GM23338 (cell line): ENCODE measurements at regions not wholly inside any gene's neighbourhood (a gene's known extent, or its start where the extent isn't known, plus 50 kb on each side); places are given as distances from the start of the nearest gene placed in this dataset.

Experiments
- ATAC-seq: fragments of 200-7000 bp; cut with Tn5 transposase; 3 replicates; pipeline ENCODE4 v1.9.1; 2020
- DNase-seq: peaks from one replicate; pipeline ENCODE4 v3.0.0-alpha.2; 2015; ENCODE audit warnings: low spot score
- H2AFZ ChIP-seq: fragments of 200-600 bp; sonication (generic); 2 replicates; pipeline ENCODE4 v1.8.0; 2016; ENCODE audit warnings: antibody characterized with exemption, mild to moderate bottlenecking, moderate library complexity
- H3F3A ChIP-seq: fragments of 200-600 bp; sonication (generic); replicated peaks from 2 replicates; pipeline ENCODE4 v1.8.0; 2017; ENCODE audit warnings: antibody characterized with exemption, mixed run types, low read depth
- H3K27ac ChIP-seq: fragments of 200-600 bp; sonication (generic); 2 replicates; pipeline ENCODE4 v1.6.1; 2016; ENCODE audit warnings: low read depth
- H3K27me3 ChIP-seq: fragments of 200-600 bp; sonication (generic); 2 replicates; pipeline ENCODE4 v1.8.0; 2016; ENCODE audit warnings: mild to moderate bottlenecking, mixed run types, moderate library complexity; ENCODE audit not compliant: insufficient read depth
- H3K36me3 ChIP-seq: fragments of 200-600 bp; sonication (generic); 2 replicates; pipeline ENCODE4 v1.8.0; 2016; ENCODE audit warnings: mild to moderate bottlenecking; ENCODE audit not compliant: insufficient read depth
- H3K4me1 ChIP-seq: fragments of 200-600 bp; sonication (generic); 2 replicates; pipeline ENCODE4 v1.8.0; 2016; ENCODE audit warnings: mild to moderate bottlenecking, moderate library complexity; ENCODE audit not compliant: insufficient read depth
- H3K4me2 ChIP-seq: fragments of 200-600 bp; sonication (generic); 2 replicates; pipeline ENCODE4 v1.7.1; 2017; ENCODE audit warnings: mixed run types
- H3K4me3 ChIP-seq: fragments of 200-600 bp; sonication (generic); 2 replicates; pipeline ENCODE4 v1.6.1; 2016; ENCODE audit warnings: mixed run types
- H3K79me2 ChIP-seq: fragments of 200-600 bp; sonication (generic); replicated peaks from 2 replicates; pipeline ENCODE4 v1.8.0; 2017; ENCODE audit warnings: mild to moderate bottlenecking; ENCODE audit not compliant: insufficient read depth
- H3K9me2 ChIP-seq: fragments of 200-600 bp; sonication (generic); 2 replicates; pipeline ENCODE4 v1.8.0; 2017; ENCODE audit not compliant: insufficient read depth
- H4K20me1 ChIP-seq: fragments of 200-600 bp; sonication (generic); replicated peaks from 2 replicates; pipeline ENCODE4 v1.8.0; 2017; ENCODE audit warnings: mild to moderate bottlenecking; ENCODE audit not compliant: insufficient read depth
- H3K27ac Mint-ChIP-seq: 2 replicates; pipeline ENCODE4 v1.8.0; 2020; ENCODE audit warnings: inconsistent platforms, mild to moderate bottlenecking, moderate library complexity, mixed read lengths
- H3K27me3 Mint-ChIP-seq: 3 replicates; pipeline ENCODE4 v1.8.0; 2022; ENCODE audit warnings: low read depth, mild to moderate bottlenecking, moderate library complexity, mixed read lengths, inconsistent platforms; ENCODE audit not compliant: insufficient read depth, poor library complexity
- H3K36me3 Mint-ChIP-seq: 3 replicates; pipeline ENCODE4 v1.8.0; 2021; ENCODE audit warnings: low read depth, mild to moderate bottlenecking, inconsistent platforms, moderate library complexity, mixed read lengths
- H3K4me1 Mint-ChIP-seq: 3 replicates; pipeline ENCODE4 v1.8.0; 2020; ENCODE audit warnings: mild to moderate bottlenecking, inconsistent platforms, mixed read lengths
- H3K4me3 Mint-ChIP-seq: 3 replicates; pipeline ENCODE4 v1.8.0; 2021; ENCODE audit warnings: moderate library complexity, mild to moderate bottlenecking, inconsistent platforms, mixed read lengths
- H3K9me3 Mint-ChIP-seq: 3 replicates; pipeline ENCODE4 v1.8.0; 2020; ENCODE audit warnings: moderate library complexity, mild to moderate bottlenecking, inconsistent platforms, mixed read lengths
- CREB1 ChIP-seq: fragments of 250-450 bp; sonication (Bioruptor Pico); IDR thresholded peaks from 2 replicates; pipeline ENCODE4 v1.5.0; 2020; ENCODE audit warnings: low read depth, mild to moderate bottlenecking, moderate library complexity
- EZH2 ChIP-seq: fragments of 200-600 bp; sonication (generic); IDR thresholded peaks from one replicate; pipeline ENCODE4 v1.8.0; 2017; ENCODE audit warnings: antibody characterized with exemption, mild to moderate bottlenecking, low read depth; ENCODE audit not compliant: unreplicated experiment
- EZH2phosphoT487 ChIP-seq: fragments of 200-600 bp; sonication (generic); IDR thresholded peaks from one replicate; pipeline ENCODE4 v1.8.1; 2018; ENCODE audit warnings: antibody characterized with exemption; ENCODE audit not compliant: unreplicated experiment
- JUNB ChIP-seq: IDR thresholded peaks from one replicate; pipeline ENCODE4 v1.6.1; 2016; ENCODE audit warnings: antibody characterized with exemption; ENCODE audit not compliant: unreplicated experiment
- NANOG ChIP-seq: IDR thresholded peaks from 2 replicates; pipeline ENCODE4 v1.6.1; 2016; ENCODE audit warnings: antibody characterized with exemption, borderline replicate concordance
- POLR2AphosphoS5 ChIP-seq: IDR thresholded peaks from 2 replicates; pipeline ENCODE4 v1.6.1; 2016; ENCODE audit warnings: antibody characterized with exemption, low read depth
- STAT1 ChIP-seq: IDR thresholded peaks from one replicate; pipeline ENCODE4 v1.6.1; 2016; ENCODE audit warnings: antibody characterized with exemption; ENCODE audit not compliant: unreplicated experiment
- ZNF114 ChIP-seq: fragments of 250-450 bp; sonication (Bioruptor Pico); IDR thresholded peaks from 2 replicates; pipeline ENCODE4 v1.5.0; 2020; ENCODE audit warnings: mild to moderate bottlenecking, moderate library complexity
- ZNF331 ChIP-seq: fragments of 250-450 bp; sonication (Bioruptor Pico); IDR thresholded peaks from 2 replicates; pipeline ENCODE4 v1.5.0; 2020; ENCODE audit warnings: low read depth, mild to moderate bottlenecking, moderate library complexity
- TF ChIP-seq, protein P1 (sequence below), 2 experiments: fragments of 200-600 bp in 1 of 2; sonication (generic) in 1 of 2; conservative IDR thresholded peaks; 2 replicates each; pipeline versions ENCODE4 v1.5.1 to v1.6.1; 2016 to 2017; ENCODE audit warnings: antibody characterized with exemption in 2 of 2, low read depth in 2 of 2, mild to moderate bottlenecking in 2 of 2, moderate library complexity in 1 of 2
- TF ChIP-seq, protein P2 (sequence below): IDR thresholded peaks from 2 replicates; pipeline ENCODE4 v1.6.1; 2016; ENCODE audit warnings: antibody characterized with exemption
- TF ChIP-seq, protein P3 (sequence below): fragments of 250-450 bp; sonication (Bioruptor Pico); IDR thresholded peaks from 2 replicates; pipeline ENCODE4 v1.5.0; 2020; ENCODE audit warnings: mild to moderate bottlenecking, moderate library complexity
- TF ChIP-seq, protein P4 (sequence below): IDR thresholded peaks from one replicate; pipeline ENCODE4 v1.6.1; 2018; ENCODE audit warnings: antibody characterized with exemption; ENCODE audit not compliant: unreplicated experiment

DNA sequence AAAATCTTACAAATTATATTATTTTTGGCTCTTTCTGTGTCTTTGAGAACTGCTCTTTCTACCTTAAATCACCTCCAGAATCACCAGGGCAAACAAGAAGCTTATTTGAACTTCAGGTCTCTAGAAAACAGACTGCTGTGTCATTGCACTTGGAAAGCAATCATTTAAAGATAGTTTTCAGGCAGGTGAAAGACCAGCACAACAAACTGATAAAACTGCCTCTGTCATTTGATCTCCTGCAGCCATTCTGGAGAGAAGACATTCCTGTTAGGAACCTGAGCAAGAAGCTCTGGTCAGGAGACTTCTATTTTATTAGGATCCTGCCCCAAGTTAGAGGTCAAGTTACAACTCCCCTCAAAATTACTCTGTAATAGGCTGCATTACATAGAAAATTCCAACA is 50.7 kb upstream of the AP4E1 start:
- H3K27me3 Mint-ChIP-seq = no peaks in the 10 kb centered on the region

More for the DNA sequence above, 50.7 kb upstream of the AP4E1 start:
- TF ChIP-seq CREB1 (CRISPR knock-in tag) (no peak), STAT1 (no peak), POLR2AphosphoS5 (no peak), NANOG (no peak), EZH2phosphoT487 (no peak), ZNF114 (CRISPR knock-in tag) (no peak), JUNB (no peak), EZH2 (no peak), ZNF331 (no peak)
- TF ChIP-seq, protein P1, sequence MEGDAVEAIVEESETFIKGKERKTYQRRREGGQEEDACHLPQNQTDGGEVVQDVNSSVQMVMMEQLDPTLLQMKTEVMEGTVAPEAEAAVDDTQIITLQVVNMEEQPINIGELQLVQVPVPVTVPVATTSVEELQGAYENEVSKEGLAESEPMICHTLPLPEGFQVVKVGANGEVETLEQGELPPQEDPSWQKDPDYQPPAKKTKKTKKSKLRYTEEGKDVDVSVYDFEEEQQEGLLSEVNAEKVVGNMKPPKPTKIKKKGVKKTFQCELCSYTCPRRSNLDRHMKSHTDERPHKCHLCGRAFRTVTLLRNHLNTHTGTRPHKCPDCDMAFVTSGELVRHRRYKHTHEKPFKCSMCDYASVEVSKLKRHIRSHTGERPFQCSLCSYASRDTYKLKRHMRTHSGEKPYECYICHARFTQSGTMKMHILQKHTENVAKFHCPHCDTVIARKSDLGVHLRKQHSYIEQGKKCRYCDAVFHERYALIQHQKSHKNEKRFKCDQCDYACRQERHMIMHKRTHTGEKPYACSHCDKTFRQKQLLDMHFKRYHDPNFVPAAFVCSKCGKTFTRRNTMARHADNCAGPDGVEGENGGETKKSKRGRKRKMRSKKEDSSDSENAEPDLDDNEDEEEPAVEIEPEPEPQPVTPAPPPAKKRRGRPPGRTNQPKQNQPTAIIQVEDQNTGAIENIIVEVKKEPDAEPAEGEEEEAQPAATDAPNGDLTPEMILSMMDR (conservative IDR thresholded peaks at IDR 0.05; ENCODE audit: low read depth in 2 of 2) = no peak
- TF ChIP-seq, protein P2, sequence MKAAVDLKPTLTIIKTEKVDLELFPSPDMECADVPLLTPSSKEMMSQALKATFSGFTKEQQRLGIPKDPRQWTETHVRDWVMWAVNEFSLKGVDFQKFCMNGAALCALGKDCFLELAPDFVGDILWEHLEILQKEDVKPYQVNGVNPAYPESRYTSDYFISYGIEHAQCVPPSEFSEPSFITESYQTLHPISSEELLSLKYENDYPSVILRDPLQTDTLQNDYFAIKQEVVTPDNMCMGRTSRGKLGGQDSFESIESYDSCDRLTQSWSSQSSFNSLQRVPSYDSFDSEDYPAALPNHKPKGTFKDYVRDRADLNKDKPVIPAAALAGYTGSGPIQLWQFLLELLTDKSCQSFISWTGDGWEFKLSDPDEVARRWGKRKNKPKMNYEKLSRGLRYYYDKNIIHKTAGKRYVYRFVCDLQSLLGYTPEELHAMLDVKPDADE = no peak
- TF ChIP-seq, protein P3, sequence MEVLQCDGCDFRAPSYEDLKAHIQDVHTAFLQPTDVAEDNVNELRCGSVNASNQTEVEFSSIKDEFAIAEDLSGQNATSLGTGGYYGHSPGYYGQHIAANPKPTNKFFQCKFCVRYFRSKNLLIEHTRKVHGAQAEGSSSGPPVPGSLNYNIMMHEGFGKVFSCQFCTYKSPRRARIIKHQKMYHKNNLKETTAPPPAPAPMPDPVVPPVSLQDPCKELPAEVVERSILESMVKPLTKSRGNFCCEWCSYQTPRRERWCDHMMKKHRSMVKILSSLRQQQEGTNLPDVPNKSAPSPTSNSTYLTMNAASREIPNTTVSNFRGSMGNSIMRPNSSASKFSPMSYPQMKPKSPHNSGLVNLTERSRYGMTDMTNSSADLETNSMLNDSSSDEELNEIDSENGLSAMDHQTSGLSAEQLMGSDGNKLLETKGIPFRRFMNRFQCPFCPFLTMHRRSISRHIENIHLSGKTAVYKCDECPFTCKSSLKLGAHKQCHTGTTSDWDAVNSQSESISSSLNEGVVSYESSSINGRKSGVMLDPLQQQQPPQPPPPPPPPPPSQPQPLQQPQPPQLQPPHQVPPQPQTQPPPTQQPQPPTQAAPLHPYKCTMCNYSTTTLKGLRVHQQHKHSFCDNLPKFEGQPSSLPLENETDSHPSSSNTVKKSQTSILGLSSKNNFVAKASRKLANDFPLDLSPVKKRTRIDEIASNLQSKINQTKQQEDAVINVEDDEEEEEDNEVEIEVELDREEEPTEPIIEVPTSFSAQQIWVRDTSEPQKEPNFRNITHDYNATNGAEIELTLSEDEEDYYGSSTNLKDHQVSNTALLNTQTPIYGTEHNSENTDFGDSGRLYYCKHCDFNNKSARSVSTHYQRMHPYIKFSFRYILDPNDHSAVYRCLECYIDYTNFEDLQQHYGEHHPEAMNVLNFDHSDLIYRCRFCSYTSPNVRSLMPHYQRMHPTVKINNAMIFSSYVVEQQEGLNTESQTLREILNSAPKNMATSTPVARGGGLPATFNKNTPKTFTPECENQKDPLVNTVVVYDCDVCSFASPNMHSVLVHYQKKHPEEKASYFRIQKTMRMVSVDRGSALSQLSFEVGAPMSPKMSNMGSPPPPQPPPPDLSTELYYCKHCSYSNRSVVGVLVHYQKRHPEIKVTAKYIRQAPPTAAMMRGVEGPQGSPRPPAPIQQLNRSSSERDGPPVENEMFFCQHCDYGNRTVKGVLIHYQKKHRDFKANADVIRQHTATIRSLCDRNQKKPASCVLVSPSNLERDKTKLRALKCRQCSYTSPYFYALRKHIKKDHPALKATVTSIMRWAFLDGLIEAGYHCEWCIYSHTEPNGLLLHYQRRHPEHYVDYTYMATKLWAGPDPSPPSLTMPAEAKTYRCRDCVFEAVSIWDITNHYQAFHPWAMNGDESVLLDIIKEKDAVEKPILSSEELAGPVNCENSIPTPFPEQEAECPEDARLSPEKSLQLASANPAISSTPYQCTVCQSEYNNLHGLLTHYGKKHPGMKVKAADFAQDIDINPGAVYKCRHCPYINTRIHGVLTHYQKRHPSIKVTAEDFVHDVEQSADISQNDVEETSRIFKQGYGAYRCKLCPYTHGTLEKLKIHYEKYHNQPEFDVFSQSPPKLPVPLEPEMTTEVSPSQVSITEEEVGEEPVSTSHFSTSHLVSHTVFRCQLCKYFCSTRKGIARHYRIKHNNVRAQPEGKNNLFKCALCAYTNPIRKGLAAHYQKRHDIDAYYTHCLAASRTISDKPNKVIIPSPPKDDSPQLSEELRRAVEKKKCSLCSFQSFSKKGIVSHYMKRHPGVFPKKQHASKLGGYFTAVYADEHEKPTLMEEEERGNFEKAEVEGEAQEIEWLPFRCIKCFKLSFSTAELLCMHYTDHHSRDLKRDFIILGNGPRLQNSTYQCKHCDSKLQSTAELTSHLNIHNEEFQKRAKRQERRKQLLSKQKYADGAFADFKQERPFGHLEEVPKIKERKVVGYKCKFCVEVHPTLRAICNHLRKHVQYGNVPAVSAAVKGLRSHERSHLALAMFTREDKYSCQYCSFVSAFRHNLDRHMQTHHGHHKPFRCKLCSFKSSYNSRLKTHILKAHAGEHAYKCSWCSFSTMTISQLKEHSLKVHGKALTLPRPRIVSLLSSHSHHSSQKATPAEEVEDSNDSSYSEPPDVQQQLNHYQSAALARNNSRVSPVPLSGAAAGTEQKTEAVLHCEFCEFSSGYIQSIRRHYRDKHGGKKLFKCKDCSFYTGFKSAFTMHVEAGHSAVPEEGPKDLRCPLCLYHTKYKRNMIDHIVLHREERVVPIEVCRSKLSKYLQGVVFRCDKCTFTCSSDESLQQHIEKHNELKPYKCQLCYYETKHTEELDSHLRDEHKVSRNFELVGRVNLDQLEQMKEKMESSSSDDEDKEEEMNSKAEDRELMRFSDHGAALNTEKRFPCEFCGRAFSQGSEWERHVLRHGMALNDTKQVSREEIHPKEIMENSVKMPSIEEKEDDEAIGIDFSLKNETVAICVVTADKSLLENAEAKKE (CRISPR knock-in tag) = no peak
- TF ChIP-seq, protein P4, sequence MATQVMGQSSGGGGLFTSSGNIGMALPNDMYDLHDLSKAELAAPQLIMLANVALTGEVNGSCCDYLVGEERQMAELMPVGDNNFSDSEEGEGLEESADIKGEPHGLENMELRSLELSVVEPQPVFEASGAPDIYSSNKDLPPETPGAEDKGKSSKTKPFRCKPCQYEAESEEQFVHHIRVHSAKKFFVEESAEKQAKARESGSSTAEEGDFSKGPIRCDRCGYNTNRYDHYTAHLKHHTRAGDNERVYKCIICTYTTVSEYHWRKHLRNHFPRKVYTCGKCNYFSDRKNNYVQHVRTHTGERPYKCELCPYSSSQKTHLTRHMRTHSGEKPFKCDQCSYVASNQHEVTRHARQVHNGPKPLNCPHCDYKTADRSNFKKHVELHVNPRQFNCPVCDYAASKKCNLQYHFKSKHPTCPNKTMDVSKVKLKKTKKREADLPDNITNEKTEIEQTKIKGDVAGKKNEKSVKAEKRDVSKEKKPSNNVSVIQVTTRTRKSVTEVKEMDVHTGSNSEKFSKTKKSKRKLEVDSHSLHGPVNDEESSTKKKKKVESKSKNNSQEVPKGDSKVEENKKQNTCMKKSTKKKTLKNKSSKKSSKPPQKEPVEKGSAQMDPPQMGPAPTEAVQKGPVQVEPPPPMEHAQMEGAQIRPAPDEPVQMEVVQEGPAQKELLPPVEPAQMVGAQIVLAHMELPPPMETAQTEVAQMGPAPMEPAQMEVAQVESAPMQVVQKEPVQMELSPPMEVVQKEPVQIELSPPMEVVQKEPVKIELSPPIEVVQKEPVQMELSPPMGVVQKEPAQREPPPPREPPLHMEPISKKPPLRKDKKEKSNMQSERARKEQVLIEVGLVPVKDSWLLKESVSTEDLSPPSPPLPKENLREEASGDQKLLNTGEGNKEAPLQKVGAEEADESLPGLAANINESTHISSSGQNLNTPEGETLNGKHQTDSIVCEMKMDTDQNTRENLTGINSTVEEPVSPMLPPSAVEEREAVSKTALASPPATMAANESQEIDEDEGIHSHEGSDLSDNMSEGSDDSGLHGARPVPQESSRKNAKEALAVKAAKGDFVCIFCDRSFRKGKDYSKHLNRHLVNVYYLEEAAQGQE = no peak
- no peaks in the 10 kb centered on the region for H3K36me3 Mint-ChIP-seq
- DNase-seq (peak; percentile 13), ATAC-seq (no peak; the same call in 2 of the 3 replicates)
- H3K9me3 Mint-ChIP-seq = no peaks in the 10 kb centered on the region
- H3K27ac Mint-ChIP-seq = peak overlapping the region; percentile 37; the same call in 1 of the 2 replicates
- H3K4me3 Mint-ChIP-seq = no peak overlapping the region
- Histone ChIP-seq H3K79me2 (no peaks in the 10 kb centered on the region), H3F3A (no peaks in the 10 kb centered on the region), H3K27ac (no peak overlapping the region), H3K4me3 (no peak overlapping the region), H3K36me3 (no peaks in the 10 kb centered on the region), H3K4me1 (peaks cover 3% of the 10 kb centered on the region; the same call in 1 of the 2 replicates), H3K4me2 (no peak overlapping the region), H3K9me2 (no peaks in the 10 kb centered on the region), H2AFZ (peak overlapping the region; percentile 9; the same call in 1 of the 2 replicates), H4K20me1 (no peaks in the 10 kb centered on the region), H3K27me3 (no peaks in the 10 kb centered on the region)
- peaks cover 10% of the 10 kb centered on the region for H3K4me1 Mint-ChIP-seq
